Keratinocyte (primary cell): ENCODE measurements at regions not wholly inside any gene's neighbourhood (a gene's known extent, or its start where the extent isn't known, plus 50 kb on each side); places are given as distances from the start of the nearest gene placed in this dataset.

Experiments
- DNase-seq: peaks from one replicate; pipeline ENCODE4 v3.0.0-alpha.2; 2011; ENCODE audit warnings: low read depth, missing footprints, low spot score
- FAIRE-seq: peaks from 2 replicates; lab custom pipeline; 2011; peaks lifted over from hg19 to GRCh38; lab: Jason Lieb, UNC
- H2AFZ ChIP-seq: 2 replicates; pipeline ENCODE4 v1.6.0; 2012; ENCODE audit warnings: low read length, control low read depth, inconsistent platforms; ENCODE audit not compliant: control insufficient read depth
- H3K27ac ChIP-seq: 2 replicates; pipeline ENCODE4 v1.5.1; 2011; ENCODE audit warnings: low read length; ENCODE audit not compliant: control insufficient read depth, insufficient read depth
- H3K27me3 ChIP-seq: 3 replicates; pipeline ENCODE4 v1.6.0; 2011; ENCODE audit warnings: low read length; ENCODE audit not compliant: control insufficient read depth, insufficient read depth; ENCODE audit errors: extremely low read depth
- H3K36me3 ChIP-seq, 2 experiments: 2 replicates in 1 of 2; 3 replicates in 1 of 2; pipeline ENCODE4 v1.5.1; 2011; ENCODE audit warnings: low read length in 2 of 2, mild to moderate bottlenecking in 1 of 2; ENCODE audit not compliant: control insufficient read depth in 2 of 2, insufficient read depth in 2 of 2; ENCODE audit errors: extremely low read depth in 1 of 2
- H3K4me1 ChIP-seq: 3 replicates; pipeline ENCODE4 v1.5.1; 2011; ENCODE audit warnings: low read length; ENCODE audit not compliant: control insufficient read depth, insufficient read depth; ENCODE audit errors: extremely low read depth
- H3K4me2 ChIP-seq: 3 replicates; pipeline ENCODE4 v1.6.0; 2011; ENCODE audit warnings: low read depth, low read length; ENCODE audit not compliant: control insufficient read depth, insufficient read depth; ENCODE audit errors: extremely low read depth
- H3K4me3 ChIP-seq, 3 experiments: fragments of 200-600 bp in 1 of 3; sonication (generic) in 1 of 3; 2 replicates in 2 of 3; 3 replicates in 1 of 3; pipeline ENCODE4 v1.5.1; 2011 to 2016; ENCODE audit warnings: low read length in 3 of 3, mild to moderate bottlenecking in 3 of 3, control low read depth in 2 of 3, inconsistent platforms in 1 of 3, low read depth in 1 of 3, mixed read lengths in 1 of 3, mixed run types in 1 of 3, moderate library complexity in 1 of 3; ENCODE audit not compliant: control insufficient read depth in 2 of 3, insufficient read depth in 2 of 3; ENCODE audit errors: extremely low read depth in 1 of 3
- H3K79me2 ChIP-seq: 2 replicates; pipeline ENCODE4 v1.6.0; 2012; ENCODE audit warnings: low read length; ENCODE audit not compliant: control insufficient read depth, insufficient read depth
- H3K9ac ChIP-seq: 3 replicates; pipeline ENCODE4 v1.6.0; 2011; ENCODE audit warnings: low read length; ENCODE audit not compliant: control insufficient read depth, insufficient read depth; ENCODE audit errors: extremely low read depth
- H3K9me1 ChIP-seq: 3 replicates; pipeline ENCODE4 v1.6.0; 2011; ENCODE audit warnings: low read length; ENCODE audit not compliant: control insufficient read depth, insufficient read depth; ENCODE audit errors: extremely low read depth
- H3K9me3 ChIP-seq: 2 replicates; pipeline ENCODE4 v1.5.1; 2012; ENCODE audit warnings: low read depth, low read length; ENCODE audit not compliant: control insufficient read depth
- H4K20me1 ChIP-seq: 3 replicates; pipeline ENCODE4 v1.6.0; 2011; ENCODE audit warnings: low read length; ENCODE audit not compliant: control insufficient read depth, insufficient read depth; ENCODE audit errors: extremely low read depth
- CTCF ChIP-seq, 3 experiments: IDR thresholded peaks in 1 of 3; conservative IDR thresholded peaks in 1 of 3; optimal IDR thresholded peaks in 1 of 3; 2 replicates in 2 of 3; 3 replicates in 1 of 3; pipeline versions ENCODE3 to v1.5.1; 2011; ENCODE audit warnings: low read length in 3 of 3, mild to moderate bottlenecking in 3 of 3, moderate library complexity in 2 of 3, control low read depth in 1 of 3, inconsistent platforms in 1 of 3; ENCODE audit not compliant: insufficient read depth in 2 of 3; ENCODE audit errors: extremely low read depth in 1 of 3
- EZH2 ChIP-seq: IDR thresholded peaks from one replicate; pipeline ENCODE4 v1.6.1; 2012; ENCODE audit warnings: inconsistent platforms, mild to moderate bottlenecking, low read length, moderate library complexity
- dilution Hi-C: fragments of 300-500 bp; cut with MboI; formaldehyde crosslinking; loops from one replicate; pipeline ENCODE4 v1.7.0; 2020; ENCODE audit warnings: low sequenced_read_pairs; ENCODE audit not compliant: extremely low pct_ligation_motif_present

DNA sequence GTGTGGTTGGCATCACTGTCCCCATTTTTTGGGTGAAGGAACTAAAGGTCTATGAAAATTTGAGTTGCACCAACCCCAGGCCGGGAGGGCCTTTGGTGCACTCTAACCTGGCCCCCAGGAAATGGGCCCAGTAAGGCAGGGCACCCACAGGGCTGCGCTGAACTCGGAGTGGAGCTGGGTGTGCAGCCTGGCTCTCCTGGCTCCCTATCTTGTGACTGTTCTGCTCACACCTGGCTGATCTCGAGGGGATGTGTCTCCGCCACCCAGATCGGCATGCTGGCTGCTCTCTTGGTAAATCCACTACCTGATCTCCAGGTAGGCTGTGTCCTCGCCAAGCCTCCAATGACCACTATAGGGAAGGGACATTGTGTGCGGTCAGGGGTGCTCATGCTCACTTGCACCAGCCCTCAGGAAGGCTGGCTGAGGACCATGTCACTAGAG, 259.8 kb downstream of the NSG2 start:
- Histone ChIP-seq H3K9me3 (no peaks in the 10 kb centered on the region), H2AFZ (no peak overlapping the region), H4K20me1 (no peaks in the 10 kb centered on the region), H3K4me2 (no peak overlapping the region), H3K9ac (no peak overlapping the region), H3K27me3 (no peaks in the 10 kb centered on the region), H3K36me3 (no peaks in the 10 kb centered on the region), H3K27ac (no peak overlapping the region), H3K4me1 (no peaks in the 10 kb centered on the region), H3K9me1 (no peaks in the 10 kb centered on the region), H3K79me2 (no peaks in the 10 kb centered on the region), H3K4me3 (no peak overlapping the region)
- dilution Hi-C loops: no loop called here
- no peak for TF ChIP-seq EZH2
- no peak for TF ChIP-seq CTCF (optimal IDR thresholded peaks at IDR 0.05 in 1 of 3, IDR thresholded peaks at IDR 0.05 in 1 of 3, conservative IDR thresholded peaks at IDR 0.05 in 1 of 3; ENCODE audit: extremely low read depth in 1 of 3, insufficient read depth in 2 of 3, low read length in 3 of 3)
- FAIRE-seq (no peak), DNase-seq (no peak)

DNA sequence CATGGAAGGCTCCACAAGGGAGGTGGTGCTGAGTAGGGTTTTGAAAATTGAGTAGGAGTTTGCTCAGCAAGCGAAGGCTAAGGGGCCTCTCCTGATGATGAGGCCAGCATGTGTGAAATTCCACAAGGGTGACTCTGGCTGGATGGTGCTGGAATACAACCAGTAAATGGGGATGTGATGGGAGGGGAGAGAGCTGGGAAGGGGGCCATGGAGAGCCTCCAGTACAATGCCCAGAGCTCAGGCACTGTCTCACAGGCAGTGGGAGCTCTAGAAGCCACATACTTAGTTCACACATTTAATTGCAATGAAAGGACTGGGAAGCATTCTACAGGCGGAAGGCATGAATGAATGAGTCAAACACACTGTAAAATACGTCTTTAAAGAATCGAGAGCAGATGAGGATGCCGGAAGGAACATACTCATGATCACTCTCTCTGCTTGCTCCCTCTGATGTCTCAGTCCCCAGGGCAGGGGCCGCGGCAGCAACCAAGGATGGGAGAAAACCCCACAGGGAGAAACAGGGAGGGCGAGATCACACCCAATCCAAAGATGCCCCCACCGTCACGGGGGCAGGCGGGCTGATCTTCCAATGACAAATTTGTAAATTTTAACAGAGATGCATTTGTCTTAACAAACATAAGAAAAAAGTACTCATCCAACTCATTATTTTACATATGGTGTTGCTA, 261.0 kb downstream of the NSG2 start:
- Histone ChIP-seq H3K79me2 (no peaks in the 10 kb centered on the region), H3K4me3 (no peak overlapping the region), H4K20me1 (no peaks in the 10 kb centered on the region), H2AFZ (no peak overlapping the region), H3K9ac (no peak overlapping the region), H3K27me3 (peaks cover 5% of the 10 kb centered on the region), H3K9me1 (no peaks in the 10 kb centered on the region), H3K9me3 (no peaks in the 10 kb centered on the region), H3K36me3 (no peaks in the 10 kb centered on the region), H3K4me1 (no peaks in the 10 kb centered on the region), H3K27ac (no peak overlapping the region), H3K4me2 (no peak overlapping the region)
- DNase-seq (no peak), FAIRE-seq (no peak)
- TF ChIP-seq EZH2 (no peak), CTCF (optimal IDR thresholded peaks at IDR 0.05 in 1 of 3, IDR thresholded peaks at IDR 0.05 in 1 of 3, conservative IDR thresholded peaks at IDR 0.05 in 1 of 3; ENCODE audit: extremely low read depth in 1 of 3, insufficient read depth in 2 of 3, low read length in 3 of 3) (no peak)
- dilution Hi-C loops: no loop called here
